Panc1 (cell line): ENCODE measurements at regions not wholly inside any gene's neighbourhood (a gene's known extent, or its start where the extent isn't known, plus 50 kb on each side); places are given as distances from the start of the nearest gene placed in this dataset.
"Not testable (repeated sequence)": the region's sequence is repeated elsewhere in the genome, so short reads cannot be mapped to it uniquely, and the experiment has no call there.

Experiments used
- CTCF ChIP-seq: fragments of 450-650 bp; IDR thresholded peaks from 2 replicates; pipeline ENCODE4 v1.5.1; 2017; ENCODE audit warnings: mild to moderate bottlenecking
- POLR2AphosphoS5 ChIP-seq: IDR thresholded peaks from 2 replicates; pipeline ENCODE4 v1.6.1; 2012; ENCODE audit warnings: mild to moderate bottlenecking, low read depth, low read length, moderate library complexity
- REST ChIP-seq, 2 experiments: IDR thresholded peaks; 2 replicates each; pipeline ENCODE4 v1.6.1; 2011 to 2012; ENCODE audit warnings: low read depth in 2 of 2, control low read depth in 1 of 2, low read length in 1 of 2, mild to moderate bottlenecking in 1 of 2, moderate library complexity in 1 of 2; ENCODE audit not compliant: insufficient read depth in 1 of 2
- TCF7L2 ChIP-seq: IDR thresholded peaks from 2 replicates; pipeline ENCODE4 v1.6.1; 2011; ENCODE audit warnings: mild to moderate bottlenecking, low read depth, low read length, inconsistent platforms

- TF ChIP-seq CTCF; REST (IDR thresholded peaks at IDR 0.05; ENCODE audit: insufficient read depth in 1 of 2, low read depth in 2 of 2, low read length in 1 of 2); TCF7L2; POLR2AphosphoS5: not testable (repeated sequence)
Observed at GRCh38 chr16:5295304-5295703, 197.7 kb upstream of the EEF2KMT start.
